Skeletal muscle cell (primary cell): ENCODE measurements at regions not wholly inside any gene's neighbourhood (a gene's known extent, or its start where the extent isn't known, plus 50 kb on each side); places are given as distances from the start of the nearest gene placed in this dataset.

Experiments
- DNase-seq: peaks from one replicate; pipeline ENCODE4 v3.0.0-alpha.2; 2010; ENCODE audit warnings: low read depth
- H3K4me3 ChIP-seq: 2 replicates; pipeline ENCODE4 v1.5.1; 2011; ENCODE audit warnings: low read depth, mild to moderate bottlenecking, control low read depth, low read length, moderate library complexity

- no peak overlapping the region for H3K4me3 ChIP-seq
- no peak for DNase-seq
Measured at GRCh38 chr5:173757403-173758209, 130.5 kb upstream of the CPEB4 start.

GRCh38 chr5:173758676-173759075 lies 129.5 kb upstream of the CPEB4 start:
- H3K4me3 ChIP-seq = no peak overlapping the region
- no peak for DNase-seq

GRCh38 chr5:173759691-173760090 lies 128.5 kb upstream of the CPEB4 start:
- DNase-seq = no peak
- H3K4me3 ChIP-seq = no peak overlapping the region

DNA sequence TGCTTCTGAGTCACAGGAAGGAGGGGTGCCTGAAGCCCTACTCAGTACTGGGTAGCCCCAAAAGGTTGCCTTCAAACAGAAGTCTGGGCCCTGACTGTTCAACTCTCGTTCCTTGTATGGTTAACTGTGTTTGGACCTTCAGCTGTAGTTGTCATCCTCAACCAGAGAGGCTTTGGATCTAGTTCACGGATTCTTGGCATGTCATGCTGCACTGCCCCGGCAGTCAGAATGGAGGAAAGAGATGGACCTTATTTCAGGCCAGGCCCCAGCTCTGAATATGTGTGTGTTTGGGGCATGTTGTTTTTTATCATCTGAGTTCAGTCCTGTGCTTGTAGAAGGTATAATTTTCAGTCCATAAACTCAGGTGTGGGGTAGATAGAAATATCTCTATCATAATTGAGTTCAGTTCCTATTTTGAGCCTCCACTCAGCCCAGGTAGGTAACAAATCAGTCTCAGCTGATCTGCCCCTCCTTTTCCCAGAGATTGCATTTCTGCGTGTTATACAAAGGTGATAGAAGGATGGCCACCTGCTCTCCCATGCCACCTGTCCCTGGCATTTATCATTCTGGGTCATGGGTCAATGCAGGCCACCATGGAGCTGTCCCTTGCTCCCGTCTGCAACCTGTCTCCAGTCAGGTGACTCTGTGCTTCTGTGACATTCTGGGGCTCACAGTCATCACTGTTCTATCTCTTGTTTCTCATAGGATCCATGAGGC lies 127.5 kb upstream of the CPEB4 start:
- H3K4me3 ChIP-seq = no peak overlapping the region
- no peak for DNase-seq

DNA sequence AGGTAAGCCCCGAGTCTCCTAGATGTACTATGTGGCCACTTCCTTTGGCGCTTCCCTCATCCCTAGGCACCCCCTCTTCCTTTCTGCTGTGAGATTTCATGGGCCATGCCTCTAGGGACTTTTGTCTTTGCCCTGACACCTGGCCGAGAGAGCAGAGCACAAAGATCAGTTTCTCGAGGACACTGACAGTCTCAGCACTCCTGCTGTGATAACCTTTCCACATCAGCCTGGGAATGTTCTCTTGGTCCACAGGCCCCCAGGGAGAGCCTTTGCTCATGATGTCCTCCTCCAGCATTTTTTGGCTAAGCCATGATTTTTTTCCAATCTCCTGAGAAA lies 127.0 kb upstream of the CPEB4 start:
- no peak overlapping the region for H3K4me3 ChIP-seq
- DNase-seq = no peak

- H3K4me3 ChIP-seq = no peak overlapping the region
- no peak for DNase-seq
Measured at GRCh38 chr5:173762045-173762444, 126.1 kb upstream of the CPEB4 start.

GRCh38 chr5:173762930-173763329 lies 125.2 kb upstream of the CPEB4 start:
- H3K4me3 ChIP-seq = no peak overlapping the region
- no peak for DNase-seq

DNA sequence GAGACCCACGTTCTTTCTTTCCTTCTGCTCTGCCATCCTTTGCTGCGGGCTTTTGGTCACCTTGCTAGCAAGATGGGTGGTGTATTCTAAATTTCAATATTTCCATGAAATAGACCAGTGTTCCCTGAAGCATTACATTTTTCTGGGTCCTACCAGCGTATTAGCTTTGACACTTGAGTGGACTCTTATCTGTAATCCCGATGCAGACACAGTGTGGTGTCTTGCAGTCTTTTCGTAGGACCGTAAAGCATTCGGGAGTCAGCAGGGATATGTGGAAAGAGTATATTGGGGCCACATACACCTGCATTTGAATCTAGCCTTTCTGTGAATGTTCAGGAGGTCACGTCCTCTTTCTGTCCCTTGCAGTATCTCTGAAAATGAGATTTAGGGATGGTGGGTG lies 124.7 kb upstream of the CPEB4 start:
- DNase-seq = no peak
- H3K4me3 ChIP-seq = no peak overlapping the region

GRCh38 chr5:173764332-173765028 lies 123.7 kb upstream of the CPEB4 start:
- peak; percentile 83 for DNase-seq
- no peak overlapping the region for H3K4me3 ChIP-seq

GRCh38 chr5:173765029-173765644 lies 123.0 kb upstream of the CPEB4 start:
- H3K4me3 ChIP-seq = no peak overlapping the region
- DNase-seq = no peak

- H3K4me3 ChIP-seq = no peak overlapping the region
- no peak for DNase-seq
Measured at GRCh38 chr5:173765661-173766060, 122.5 kb upstream of the CPEB4 start.

DNA sequence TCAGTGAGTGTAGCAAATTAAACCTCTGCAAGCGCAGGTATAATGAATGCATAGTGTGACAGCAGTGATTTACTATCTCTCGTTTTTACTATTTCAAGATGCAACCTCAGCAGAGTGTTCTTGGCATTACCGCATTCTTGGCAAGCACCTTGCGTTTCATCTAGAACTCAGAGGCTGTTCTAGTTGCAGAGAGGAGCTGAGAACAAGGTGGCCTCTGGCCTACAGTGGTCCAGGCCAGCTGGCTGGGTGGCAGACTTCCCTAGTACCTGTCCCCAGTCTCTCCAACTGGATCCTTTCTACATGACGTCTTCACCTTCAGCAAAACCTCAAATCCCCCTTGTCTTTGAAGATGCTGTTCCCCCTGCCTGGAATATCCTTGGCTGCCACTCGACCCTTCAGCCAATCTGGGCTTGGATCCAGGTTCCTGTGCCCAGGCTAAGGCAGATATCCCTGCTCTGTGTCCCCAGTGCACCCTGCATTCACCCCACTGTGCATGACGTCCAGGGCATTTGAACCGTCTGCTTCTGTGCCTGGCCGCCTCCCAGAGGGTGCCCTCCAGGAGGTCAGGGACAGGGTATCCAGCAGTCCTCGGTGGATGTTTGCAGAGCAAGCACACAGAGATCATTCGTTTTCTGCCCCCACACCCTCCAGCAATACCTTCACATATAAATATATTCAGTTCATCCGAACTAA lies 120.4 kb upstream of the CPEB4 start:
- no peak overlapping the region for H3K4me3 ChIP-seq
- DNase-seq = no peak

GRCh38 chr5:173768267-173768806 lies 119.8 kb upstream of the CPEB4 start:
- DNase-seq = no peak
- no peak overlapping the region for H3K4me3 ChIP-seq

DNA sequence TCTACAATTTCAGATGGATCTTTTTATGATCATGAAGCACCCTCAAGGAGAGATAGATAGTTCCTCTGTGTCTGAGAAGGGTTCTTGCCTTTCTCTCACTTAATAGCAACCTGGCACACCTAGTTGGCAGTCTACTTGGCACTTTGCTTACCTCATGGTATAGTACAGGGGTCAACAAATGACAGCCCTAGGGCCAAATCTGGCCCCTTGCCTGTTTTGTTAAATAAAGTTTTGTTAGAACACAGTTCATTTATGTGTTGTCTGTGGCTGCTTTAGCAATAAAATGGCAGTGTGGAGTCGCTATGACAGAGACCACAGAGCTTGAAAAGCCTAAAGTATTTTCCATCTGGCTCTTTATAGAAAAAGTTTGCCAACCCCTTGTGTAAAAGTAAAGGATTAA lies 119.3 kb upstream of the CPEB4 start:
- no peak overlapping the region for H3K4me3 ChIP-seq

GRCh38 chr5:173770637-173771036 lies 117.5 kb upstream of the CPEB4 start:
- no peak for DNase-seq
- H3K4me3 ChIP-seq = no peak overlapping the region

More for the DNA sequence above, 119.3 kb upstream of the CPEB4 start:
- no peak for DNase-seq

GRCh38 chr5:173771121-173771724 lies 116.9 kb upstream of the CPEB4 start:
- DNase-seq = no peak
- no peak overlapping the region for H3K4me3 ChIP-seq

GRCh38 chr5:173771725-173772383 lies 116.3 kb upstream of the CPEB4 start:
- no peak overlapping the region for H3K4me3 ChIP-seq
- DNase-seq = no peak

DNA sequence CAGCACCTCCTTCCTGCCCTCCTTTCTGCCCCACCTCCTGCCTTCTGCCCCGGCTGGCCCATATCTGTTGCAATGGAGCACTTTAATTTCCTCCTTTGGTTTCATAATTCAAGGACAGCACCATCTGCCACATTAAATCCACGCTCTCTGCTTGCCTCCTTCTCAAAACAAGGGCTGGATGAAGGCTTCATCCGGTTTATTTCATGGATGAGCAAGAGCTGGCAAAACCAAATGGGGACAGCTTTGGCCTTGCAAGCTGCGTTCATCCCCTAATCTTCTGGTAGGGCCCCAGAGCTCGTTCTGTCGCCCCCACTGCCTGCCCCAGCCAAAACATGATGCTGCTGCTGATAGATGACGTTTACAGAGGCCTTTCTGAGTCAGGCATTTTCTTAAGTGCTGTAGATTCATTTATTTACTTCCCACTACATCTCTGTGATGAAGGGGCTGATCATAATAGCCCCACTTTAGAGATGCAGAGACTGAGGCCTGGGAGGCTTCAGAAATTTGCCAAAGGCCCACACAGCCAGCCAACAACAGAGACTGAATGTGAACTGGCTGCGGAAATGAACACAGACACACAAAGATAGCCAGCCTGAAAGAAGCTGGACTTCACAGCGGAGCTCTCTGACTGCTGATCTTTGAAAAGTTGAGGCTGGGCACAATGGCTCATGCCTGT lies 115.6 kb upstream of the CPEB4 start:
- DNase-seq = no peak

More for the DNA sequence above, 115.6 kb upstream of the CPEB4 start:
- H3K4me3 ChIP-seq = no peak overlapping the region
